HUES64 (cell line): ENCODE measurements at regions not wholly inside any gene's neighbourhood (a gene's known extent, or its start where the extent isn't known, plus 50 kb on each side); places are given as distances from the start of the nearest gene placed in this dataset.

Experiments
- H3K27ac ChIP-seq: 2 replicates; pipeline ENCODE4 v1.7.0; 2013; ENCODE audit warnings: low read depth, low read length, inconsistent platforms
- H3K27me3 ChIP-seq: 2 replicates; pipeline ENCODE4 v1.6.1; 2013; ENCODE audit warnings: mild to moderate bottlenecking, low read length; ENCODE audit not compliant: insufficient read depth
- H3K36me3 ChIP-seq: 2 replicates; pipeline ENCODE4 v1.6.1; 2013; ENCODE audit warnings: mild to moderate bottlenecking, low read length; ENCODE audit not compliant: insufficient read depth
- H3K4me1 ChIP-seq: 2 replicates; pipeline ENCODE4 v1.6.1; 2013; ENCODE audit warnings: mild to moderate bottlenecking, low read length, moderate library complexity; ENCODE audit not compliant: insufficient read depth
- H3K4me3 ChIP-seq: 2 replicates; pipeline ENCODE4 v1.5.1; 2013; ENCODE audit warnings: mild to moderate bottlenecking, low read length, moderate library complexity
- H3K9ac ChIP-seq: 2 replicates; pipeline ENCODE4 v1.6.1; 2013; ENCODE audit warnings: mild to moderate bottlenecking, low read depth, low read length
- H3K9me3 ChIP-seq: 2 replicates; pipeline ENCODE4 v1.6.1; 2013; ENCODE audit warnings: low read depth, low read length; ENCODE audit not compliant: insufficient read depth
- WGBS: fragments of 150-250, 120-280 bp; methylation state at CpG from one replicate; pipeline ENCODE4 v1.1.7; 2013; ENCODE audit warnings: missing lambda C conversion rate; 5-methylcytosine and 5-hydroxymethylcytosine counted together

DNA sequence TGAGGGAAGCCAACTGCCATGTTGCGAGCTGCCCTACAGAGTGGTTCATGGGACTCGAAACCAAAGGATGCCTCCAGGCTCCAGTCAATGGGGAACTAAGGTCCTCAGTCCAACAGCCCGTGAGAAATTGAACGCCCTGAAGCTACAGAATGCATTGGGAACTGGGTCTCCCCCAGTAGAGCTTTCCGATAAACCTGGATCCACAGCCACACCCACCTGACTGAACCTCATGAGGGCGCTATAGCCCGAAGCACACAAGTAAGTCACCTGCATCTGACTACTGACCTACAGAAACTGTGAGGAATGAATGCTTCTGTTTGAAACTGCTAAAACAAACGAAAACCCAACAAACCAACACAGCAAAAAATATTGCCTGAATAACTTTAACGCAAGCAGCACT, 1297.7 kb downstream of the AACS start:
- no peaks in the 10 kb centered on the region for H3K27me3 ChIP-seq
- H3K9me3 ChIP-seq, result no peaks in the 10 kb centered on the region
- 85% methylated on average over 8 of the region's 9 CpGs for WGBS
- no peak overlapping the region for H3K9ac ChIP-seq
- no peaks in the 10 kb centered on the region for H3K36me3 ChIP-seq
- H3K27ac ChIP-seq, result no peak overlapping the region
- no peak overlapping the region for H3K4me3 ChIP-seq
- H3K4me1 ChIP-seq, result no peaks in the 10 kb centered on the region

DNA sequence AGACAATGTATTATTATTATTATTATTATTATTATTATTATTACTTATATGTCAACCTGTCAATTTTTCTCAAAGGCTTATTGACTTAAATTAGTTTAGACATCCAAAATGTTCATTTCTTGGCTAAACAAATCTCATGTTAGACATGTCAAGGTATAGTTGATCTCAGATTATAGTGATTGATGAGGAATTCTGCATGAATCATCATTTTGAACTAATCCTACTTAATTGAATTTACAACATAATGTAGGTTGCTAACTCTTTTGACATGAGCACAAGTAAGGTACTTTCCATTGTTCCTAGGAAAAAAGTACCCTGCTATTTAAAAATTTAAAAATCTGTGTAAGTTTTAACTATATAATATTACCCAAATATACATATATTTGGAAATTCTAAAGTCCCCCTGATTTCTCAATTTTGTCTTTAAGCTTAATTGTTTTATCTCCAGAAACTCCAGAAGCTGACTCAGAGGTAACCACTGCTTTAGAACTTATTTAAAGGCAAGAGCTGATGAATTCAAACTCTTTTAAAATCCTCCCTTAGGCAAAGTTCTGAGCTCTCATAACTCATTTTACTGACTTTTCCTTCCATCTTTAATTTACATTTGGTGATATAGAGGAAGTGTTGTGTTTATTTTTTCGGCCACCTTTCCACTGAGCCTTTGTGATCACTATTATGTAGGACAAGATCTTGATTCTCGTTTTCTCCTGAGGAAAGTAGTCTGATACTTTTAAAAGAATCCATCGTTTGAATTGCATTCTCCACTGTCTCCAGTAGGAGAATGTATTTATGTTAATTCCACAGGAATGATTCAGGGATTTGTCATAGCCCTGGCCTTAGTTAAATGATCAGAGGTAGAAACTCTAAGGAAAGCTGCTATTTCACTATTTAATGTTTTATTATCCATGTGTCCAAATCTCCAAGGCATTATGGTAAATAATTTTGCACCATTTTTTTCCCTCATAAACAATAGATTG, 1304.5 kb downstream of the AACS start:
- no peak overlapping the region for H3K4me3 ChIP-seq
- no peaks in the 10 kb centered on the region for H3K36me3 ChIP-seq
- H3K9me3 ChIP-seq, result no peaks in the 10 kb centered on the region
- H3K27me3 ChIP-seq, result no peaks in the 10 kb centered on the region
- H3K4me1 ChIP-seq, result peaks cover 11% of the 10 kb centered on the region
- H3K27ac ChIP-seq, result peak overlapping the region; percentile 48
- no peak overlapping the region for H3K9ac ChIP-seq
- 66% methylated on average over 3 of the region's 3 CpGs for whole genome bisulfite sequencing

DNA sequence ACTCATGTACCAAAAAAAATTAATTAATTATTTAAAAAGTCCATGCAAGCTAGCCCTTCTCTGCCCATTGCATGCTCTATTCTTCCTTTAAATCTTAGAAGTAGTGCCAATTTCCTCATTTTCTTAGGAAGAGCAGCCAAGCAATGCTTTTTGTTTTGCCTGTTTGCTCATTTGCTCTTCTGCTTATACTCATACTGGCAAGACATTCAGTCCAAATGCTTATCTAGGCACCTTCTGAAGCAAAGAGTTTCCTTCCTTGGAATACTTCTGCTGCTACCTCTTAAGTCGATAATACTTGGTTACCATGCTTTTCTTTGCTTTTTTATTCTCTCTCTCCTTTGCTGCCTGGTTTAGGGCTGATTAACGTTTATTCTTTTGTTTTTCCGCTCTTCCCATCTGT, 1318.3 kb downstream of the AACS start:
- WGBS, result 92% methylated on average over 2 of the region's 3 CpGs
- Histone ChIP-seq H3K9me3 (no peaks in the 10 kb centered on the region; the same call in 1 of the 2 replicates), H3K27ac (no peak overlapping the region)

DNA sequence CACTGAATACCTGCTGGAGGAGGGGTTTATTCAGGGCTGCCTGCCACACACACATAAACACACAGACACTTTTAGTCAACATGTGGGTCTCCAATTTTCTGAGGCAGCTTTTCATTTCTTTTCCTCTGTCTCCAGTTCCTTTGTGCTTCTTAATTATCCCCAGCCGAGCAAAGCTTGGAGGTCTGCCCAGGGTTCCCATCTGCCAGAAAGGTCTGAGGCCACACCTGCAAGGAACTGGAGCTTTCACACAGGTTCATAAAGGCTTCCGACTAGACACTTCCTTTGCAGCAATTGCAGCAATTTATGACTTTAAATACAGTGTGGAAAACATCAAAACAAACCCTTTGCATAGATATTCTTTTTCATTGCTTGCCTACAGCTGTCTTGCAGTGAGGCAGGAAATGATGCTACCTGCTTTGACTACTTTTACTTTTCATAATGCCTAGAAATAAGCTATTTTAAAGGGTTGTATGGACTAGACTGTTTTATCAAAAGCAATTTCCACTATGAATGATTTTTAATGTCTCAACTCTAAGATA, 1318.9 kb downstream of the AACS start:
- Histone ChIP-seq H3K4me1 (peaks cover 16% of the 10 kb centered on the region), H3K27ac (no peak overlapping the region), H3K9me3 (no peaks in the 10 kb centered on the region; the same call in 1 of the 2 replicates), H3K27me3 (no peaks in the 10 kb centered on the region), H3K9ac (no peak overlapping the region), H3K36me3 (no peaks in the 10 kb centered on the region), H3K4me3 (no peak overlapping the region)
- WGBS, result 78% methylated on average over 2 of the region's 2 CpGs

More for the DNA sequence above, 1318.3 kb downstream of the AACS start:
- peaks cover 16% of the 10 kb centered on the region for H3K4me1 ChIP-seq
- H3K36me3 ChIP-seq, result no peaks in the 10 kb centered on the region
- H3K4me3 ChIP-seq, result no peak overlapping the region
- no peaks in the 10 kb centered on the region for H3K27me3 ChIP-seq
- no peak overlapping the region for H3K9ac ChIP-seq

DNA sequence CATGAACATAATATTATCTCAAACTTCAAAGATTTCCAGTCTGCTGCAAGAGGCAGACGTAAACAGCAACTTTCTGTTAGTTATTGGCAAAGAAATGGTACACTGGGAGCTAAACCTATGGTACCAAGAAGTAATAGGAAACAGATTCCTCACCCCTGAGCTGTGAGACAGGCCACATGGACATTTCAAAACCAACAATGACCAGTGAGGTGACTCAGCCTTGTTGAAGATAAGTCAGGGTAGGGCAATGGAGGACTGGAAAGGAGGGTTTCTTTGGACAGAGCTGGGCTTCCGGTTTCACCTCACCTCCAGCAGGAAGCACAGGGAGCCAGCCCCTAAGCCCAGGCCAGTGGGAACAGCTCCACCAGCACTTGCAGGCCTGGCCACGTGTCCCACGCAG, 1320.5 kb downstream of the AACS start:
- Histone ChIP-seq H3K36me3 (no peaks in the 10 kb centered on the region), H3K9me3 (no peaks in the 10 kb centered on the region; the same call in 1 of the 2 replicates), H3K4me1 (peaks cover 16% of the 10 kb centered on the region), H3K9ac (no peak overlapping the region), H3K4me3 (no peak overlapping the region), H3K27me3 (no peaks in the 10 kb centered on the region), H3K27ac (no peak overlapping the region)
- whole genome bisulfite sequencing, result 97% methylated on average over 4 of the region's 4 CpGs

DNA sequence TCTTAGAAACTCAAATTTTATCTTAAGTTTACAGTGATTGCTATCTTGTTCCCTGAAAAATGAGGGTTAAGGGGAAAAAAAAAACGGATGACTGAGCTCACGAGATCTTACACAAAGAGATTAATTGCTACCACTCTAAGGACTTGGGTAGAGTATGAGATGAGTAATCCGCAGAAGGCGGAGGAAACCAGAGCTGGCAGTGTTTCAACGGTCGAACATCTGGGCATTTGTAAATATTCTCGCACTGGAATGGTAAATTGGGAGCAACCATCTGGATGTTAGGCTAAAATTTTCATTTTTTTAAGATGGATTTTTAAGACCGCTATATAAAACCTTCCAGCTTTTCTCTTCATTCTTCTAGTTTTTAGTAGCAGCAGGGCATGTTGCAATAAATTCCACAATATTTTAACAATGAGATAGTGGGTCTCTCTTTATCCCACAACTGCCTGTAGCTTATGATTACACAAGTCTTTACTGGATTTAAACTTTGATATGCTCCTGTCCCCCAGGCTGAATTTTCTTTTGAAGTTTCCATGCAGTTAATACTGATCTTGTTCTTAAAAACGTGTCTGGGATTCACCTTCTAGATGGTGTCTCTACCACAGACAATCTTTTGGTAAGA, 1324.1 kb downstream of the AACS start:
- WGBS, result 89% methylated on average over 9 of the region's 9 CpGs
- H3K27ac ChIP-seq, result no peak overlapping the region
- no peaks in the 10 kb centered on the region for H3K9me3 ChIP-seq
- H3K27me3 ChIP-seq, result no peaks in the 10 kb centered on the region
- no peak overlapping the region for H3K9ac ChIP-seq
- H3K4me1 ChIP-seq, result peaks cover 7% of the 10 kb centered on the region
- no peaks in the 10 kb centered on the region for H3K36me3 ChIP-seq
- H3K4me3 ChIP-seq, result no peak overlapping the region

DNA sequence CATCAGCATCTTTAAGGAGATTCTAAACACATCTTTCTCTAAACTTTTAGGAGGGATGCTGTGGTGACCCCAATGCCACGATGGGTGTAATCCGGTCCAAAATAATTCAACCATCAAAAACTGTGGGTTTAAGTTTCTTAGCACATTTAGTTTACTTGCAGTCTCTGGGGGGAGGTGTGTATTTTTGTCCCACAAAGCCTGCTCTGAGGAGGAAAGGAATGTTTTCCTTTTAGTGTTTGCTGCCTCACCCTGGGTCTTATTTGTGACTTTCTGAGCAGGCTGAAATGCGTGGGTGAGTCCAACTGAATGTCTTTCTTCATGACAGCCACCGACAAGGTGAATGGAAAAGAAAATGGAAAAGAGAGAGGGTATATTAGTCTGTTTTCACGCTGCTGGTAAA, 1324.7 kb downstream of the AACS start:
- Histone ChIP-seq H3K27ac (no peak overlapping the region), H3K4me3 (no peak overlapping the region), H3K4me1 (0 out of 2 replicates have a peak, but pooled peaks cover under 1% of the 10 kb centered on the region), H3K9me3 (no peaks in the 10 kb centered on the region), H3K36me3 (no peaks in the 10 kb centered on the region), H3K27me3 (no peaks in the 10 kb centered on the region), H3K9ac (no peak overlapping the region)
- WGBS, result 92% methylated on average over 3 of the region's 5 CpGs

DNA sequence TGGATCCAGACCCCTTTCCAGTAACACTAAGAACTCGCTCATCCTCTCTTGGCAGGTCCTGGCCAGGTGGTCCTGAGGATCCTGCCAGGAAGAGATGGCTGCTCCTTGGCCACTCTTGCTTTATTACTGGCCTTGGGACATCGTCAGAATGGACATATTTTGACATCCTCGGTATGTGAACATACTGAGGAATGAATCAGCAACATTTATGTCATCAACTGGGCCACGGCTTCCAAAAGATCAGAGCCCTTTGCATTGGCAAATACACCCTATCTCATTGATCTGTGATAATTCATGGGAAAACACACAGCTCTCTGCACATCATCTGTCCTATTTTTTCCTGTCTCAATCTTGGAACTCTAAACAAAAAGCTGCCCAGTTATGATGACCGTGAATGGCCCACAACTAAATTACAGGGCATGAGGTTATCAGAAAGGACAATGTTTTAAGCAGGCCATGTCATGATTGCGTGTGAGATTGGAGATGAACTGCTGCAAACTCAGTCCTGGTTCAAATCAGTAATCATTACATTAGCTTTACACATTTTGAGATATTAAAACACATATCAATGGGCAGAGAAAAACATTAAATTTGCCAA, 1325.8 kb downstream of the AACS start:
- Histone ChIP-seq H3K9me3 (no peaks in the 10 kb centered on the region), H3K4me3 (no peak overlapping the region), H3K36me3 (no peaks in the 10 kb centered on the region), H3K27ac (no peak overlapping the region), H3K27me3 (no peaks in the 10 kb centered on the region), H3K4me1 (no peaks in the 10 kb centered on the region), H3K9ac (no peak overlapping the region)
- WGBS, result 96% methylated on average over 6 of the region's 6 CpGs

DNA sequence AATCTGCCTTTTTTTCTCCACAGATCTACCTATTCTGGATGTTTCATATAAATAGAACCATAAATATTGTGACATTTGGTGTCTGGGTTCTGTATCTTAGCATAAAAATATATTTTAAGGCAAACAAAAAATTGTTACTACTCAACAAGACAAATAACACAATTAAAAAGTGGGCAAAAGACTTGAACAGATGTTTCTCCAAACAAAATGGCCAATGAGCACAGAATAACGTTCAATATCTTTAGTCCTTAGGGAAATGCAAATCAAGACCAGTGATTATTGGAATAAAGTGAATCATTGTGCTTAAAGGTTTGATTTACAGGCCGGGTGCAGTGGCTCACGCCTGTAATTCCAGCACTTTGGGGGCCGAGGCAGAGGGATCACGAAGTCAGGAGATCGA, 1331.3 kb downstream of the AACS start:
- H3K9me3 ChIP-seq, result peaks cover 28% of the 10 kb centered on the region
- no peak overlapping the region for H3K9ac ChIP-seq
- no peak overlapping the region for H3K4me3 ChIP-seq
- H3K27ac ChIP-seq, result no peak overlapping the region
- no peaks in the 10 kb centered on the region for H3K27me3 ChIP-seq
- no peaks in the 10 kb centered on the region for H3K36me3 ChIP-seq
- no peaks in the 10 kb centered on the region for H3K4me1 ChIP-seq
- 93% methylated on average over 6 of the region's 6 CpGs for WGBS

DNA sequence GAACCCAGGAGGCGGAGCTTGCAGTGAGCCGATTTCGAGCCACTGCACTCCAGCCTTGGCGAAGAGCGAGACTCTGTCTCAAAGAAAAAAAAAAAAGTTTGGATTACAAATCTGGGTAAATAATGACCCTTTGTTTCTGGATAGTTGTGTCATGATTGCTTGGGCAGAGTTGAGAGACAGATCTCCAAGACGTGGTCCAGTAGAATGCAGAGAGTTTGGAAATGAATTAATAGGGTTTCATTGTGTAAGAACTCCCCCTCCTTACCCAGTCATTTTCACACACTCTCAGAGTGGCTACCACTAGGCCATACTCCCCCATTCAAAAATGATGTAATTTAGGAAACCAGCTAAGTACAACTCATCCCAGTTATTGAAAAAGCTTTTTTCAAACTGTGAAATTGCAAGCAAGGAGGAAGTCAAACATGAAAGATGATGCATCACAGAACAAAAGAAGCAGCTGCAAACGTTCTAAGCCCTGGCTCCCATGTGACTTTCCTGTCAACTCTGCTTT, 1331.9 kb downstream of the AACS start:
- Histone ChIP-seq H3K27ac (no peak overlapping the region), H3K9ac (no peak overlapping the region), H3K36me3 (no peaks in the 10 kb centered on the region), H3K27me3 (no peaks in the 10 kb centered on the region), H3K4me1 (no peaks in the 10 kb centered on the region), H3K4me3 (no peak overlapping the region), H3K9me3 (peaks cover 28% of the 10 kb centered on the region)
- 92% methylated on average over 7 of the region's 7 CpGs for WGBS

DNA sequence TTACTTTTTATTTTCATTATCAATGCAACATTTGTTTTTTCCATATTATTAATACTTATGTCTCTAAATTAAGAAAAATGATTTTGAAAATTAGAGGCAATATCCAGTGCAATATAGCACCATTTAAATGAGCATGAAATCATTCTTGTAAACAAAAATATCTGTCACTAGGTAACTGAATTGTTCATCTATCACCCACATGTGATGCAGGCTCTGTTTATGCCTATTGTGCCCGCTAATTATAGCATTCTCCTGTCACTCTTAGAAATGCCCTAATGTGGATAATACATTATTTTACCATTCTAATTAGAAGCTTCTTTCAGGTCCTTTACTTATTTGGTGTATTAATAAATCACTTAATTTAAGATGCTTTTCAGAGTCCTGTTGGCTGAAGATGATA, 1332.4 kb downstream of the AACS start:
- Histone ChIP-seq H3K9ac (no peak overlapping the region), H3K36me3 (no peaks in the 10 kb centered on the region), H3K4me1 (no peaks in the 10 kb centered on the region), H3K4me3 (no peak overlapping the region), H3K27me3 (no peaks in the 10 kb centered on the region), H3K27ac (no peak overlapping the region), H3K9me3 (peaks cover 28% of the 10 kb centered on the region)
- WGBS, result 86% methylated on average over 1 of the region's 1 CpG
